Type B pancreatic cell (in vitro differentiated cells): ENCODE measurements at regions not wholly inside any gene's neighbourhood (a gene's known extent, or its start where the extent isn't known, plus 50 kb on each side); places are given as distances from the start of the nearest gene placed in this dataset.

Source experiments
- DNase-seq: peaks from one replicate; pipeline ENCODE4 v3.0.0; 2021; ENCODE audit warnings: mixed read lengths; ENCODE audit not compliant: unreplicated experiment; ENCODE audit errors: extremely low spot score
- H3K27ac Mint-ChIP-seq: 2 replicates; pipeline ENCODE4 v1.8.0; 2021; ENCODE audit warnings: mild to moderate bottlenecking, mixed read lengths
- H3K27me3 Mint-ChIP-seq: 2 replicates; pipeline ENCODE4 v1.8.0; 2021; ENCODE audit warnings: mixed read lengths
- H3K36me3 Mint-ChIP-seq: 2 replicates; pipeline ENCODE4 v1.8.0; 2021; ENCODE audit warnings: mixed read lengths
- H3K4me1 Mint-ChIP-seq: one replicate; pipeline ENCODE4 v1.8.0; 2021; ENCODE audit warnings: mixed read lengths; ENCODE audit not compliant: unreplicated experiment
- H3K4me3 Mint-ChIP-seq: 2 replicates; pipeline ENCODE4 v1.8.0; 2021; ENCODE audit warnings: mild to moderate bottlenecking, mixed read lengths
- H3K9me3 Mint-ChIP-seq: 2 replicates; pipeline ENCODE4 v1.8.0; 2021; ENCODE audit warnings: mixed read lengths
- CTCF ChIP-seq: fragments of 200-600 bp; sonication (generic); conservative IDR thresholded peaks from 2 replicates; pipeline ENCODE4 v1.5.0; 2021; ENCODE audit warnings: antibody characterized with exemption, mild to moderate bottlenecking

GRCh38 chr7:156419782-156420181, 220.8 kb upstream of the RNF32 start:
- no peak for TF ChIP-seq CTCF
- Mint-ChIP-seq H3K9me3 (peaks cover 5% of the 10 kb centered on the region), H3K27me3 (peaks cover under 1% of the 10 kb centered on the region), H3K36me3 (no peaks in the 10 kb centered on the region), H3K27ac (no peak overlapping the region), H3K4me3 (no peak overlapping the region), H3K4me1 (no peaks in the 10 kb centered on the region)
- no peak for DNase-seq

GRCh38 chr7:156402255-156402654, 238.3 kb upstream of the RNF32 start:
- H3K36me3 Mint-ChIP-seq, result no peaks in the 10 kb centered on the region
- H3K27ac Mint-ChIP-seq, result no peak overlapping the region
- H3K4me3 Mint-ChIP-seq, result no peak overlapping the region
- no peak for TF ChIP-seq CTCF
- no peak for DNase-seq
- peaks cover 15% of the 10 kb centered on the region for H3K27me3 Mint-ChIP-seq
- no peaks in the 10 kb centered on the region for H3K9me3 Mint-ChIP-seq
- H3K4me1 Mint-ChIP-seq, result no peaks in the 10 kb centered on the region

- Mint-ChIP-seq H3K4me3 (no peak overlapping the region), H3K36me3 (no peaks in the 10 kb centered on the region), H3K27me3 (peaks cover 21% of the 10 kb centered on the region), H3K4me1 (no peaks in the 10 kb centered on the region), H3K27ac (no peak overlapping the region), H3K9me3 (no peaks in the 10 kb centered on the region)
- TF ChIP-seq CTCF, result no peak
- DNase-seq, result no peak
Measured at GRCh38 chr7:156401617-156402016, 239.0 kb upstream of the RNF32 start.

- H3K27me3 Mint-ChIP-seq, result peaks cover 31% of the 10 kb centered on the region
- no peaks in the 10 kb centered on the region for H3K4me1 Mint-ChIP-seq
- no peaks in the 10 kb centered on the region for H3K9me3 Mint-ChIP-seq
- no peak for TF ChIP-seq CTCF
- H3K36me3 Mint-ChIP-seq, result no peaks in the 10 kb centered on the region
- no peak for DNase-seq
- no peak overlapping the region for H3K27ac Mint-ChIP-seq
- no peak overlapping the region for H3K4me3 Mint-ChIP-seq
Measured at GRCh38 chr7:156400046-156400445, 240.5 kb upstream of the RNF32 start.

GRCh38 chr7:156397249-156397648, 243.3 kb upstream of the RNF32 start:
- no peaks in the 10 kb centered on the region for H3K36me3 Mint-ChIP-seq
- DNase-seq, result no peak
- H3K4me1 Mint-ChIP-seq, result no peaks in the 10 kb centered on the region
- H3K27me3 Mint-ChIP-seq, result peaks cover 33% of the 10 kb centered on the region
- no peak for TF ChIP-seq CTCF
- no peak overlapping the region for H3K4me3 Mint-ChIP-seq
- no peak overlapping the region for H3K27ac Mint-ChIP-seq
- H3K9me3 Mint-ChIP-seq, result no peaks in the 10 kb centered on the region

GRCh38 chr7:156389116-156389692, 251.4 kb upstream of the RNF32 start:
- Mint-ChIP-seq H3K36me3 (no peaks in the 10 kb centered on the region), H3K9me3 (no peaks in the 10 kb centered on the region), H3K4me3 (no peak overlapping the region), H3K27me3 (peaks cover 10% of the 10 kb centered on the region), H3K27ac (no peak overlapping the region), H3K4me1 (no peaks in the 10 kb centered on the region)
- no peak for TF ChIP-seq CTCF
- DNase-seq, result no peak
